RPMI8226 (cell line): ENCODE measurements at regions not wholly inside any gene's neighbourhood (a gene's known extent, or its start where the extent isn't known, plus 50 kb on each side); places are given as distances from the start of the nearest gene placed in this dataset.

Source experiments
- DNase-seq: peaks from one replicate; pipeline ENCODE4 v3.0.0-alpha.2; 2015

DNA sequence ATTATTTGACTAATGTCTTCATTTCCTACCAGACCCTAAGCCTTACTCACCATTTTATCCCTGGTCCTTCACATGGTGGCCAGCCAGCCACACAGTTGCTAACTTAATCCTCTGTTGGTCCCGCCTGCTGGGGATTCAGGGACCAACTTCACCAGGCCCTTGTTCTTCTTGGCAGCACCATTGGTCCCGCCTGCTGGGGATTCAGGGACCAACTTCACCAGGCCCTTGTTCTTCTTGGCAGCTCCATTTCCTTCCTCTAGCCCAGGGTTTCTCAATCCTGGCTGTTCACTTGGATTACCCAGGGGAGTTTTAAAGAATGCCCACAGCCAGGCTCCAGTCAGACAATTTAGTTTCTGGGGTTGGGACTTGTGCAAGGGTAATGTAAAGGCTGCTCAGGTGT, 233.1 kb upstream of the CSF3R start:
- DNase-seq, result no peak

DNA sequence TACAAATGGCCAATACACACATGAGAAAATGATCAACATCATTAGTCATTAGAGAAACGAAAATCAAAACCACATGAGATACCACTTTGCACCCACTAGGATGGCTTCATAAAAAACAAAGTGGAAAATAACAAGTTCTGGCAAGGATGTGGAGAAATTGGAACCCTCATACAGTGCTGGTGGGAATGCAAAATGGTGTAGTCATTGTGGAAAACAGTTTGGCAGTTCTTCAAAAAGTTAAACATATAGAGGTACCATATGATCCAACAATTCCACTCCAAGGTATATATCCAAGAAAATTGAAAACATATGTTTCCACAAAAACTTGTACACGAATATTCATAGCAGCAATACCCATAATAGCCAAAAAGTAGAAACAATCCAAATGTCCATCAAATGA, 231.6 kb upstream of the CSF3R start:
- DNase-seq, result no peak

DNA sequence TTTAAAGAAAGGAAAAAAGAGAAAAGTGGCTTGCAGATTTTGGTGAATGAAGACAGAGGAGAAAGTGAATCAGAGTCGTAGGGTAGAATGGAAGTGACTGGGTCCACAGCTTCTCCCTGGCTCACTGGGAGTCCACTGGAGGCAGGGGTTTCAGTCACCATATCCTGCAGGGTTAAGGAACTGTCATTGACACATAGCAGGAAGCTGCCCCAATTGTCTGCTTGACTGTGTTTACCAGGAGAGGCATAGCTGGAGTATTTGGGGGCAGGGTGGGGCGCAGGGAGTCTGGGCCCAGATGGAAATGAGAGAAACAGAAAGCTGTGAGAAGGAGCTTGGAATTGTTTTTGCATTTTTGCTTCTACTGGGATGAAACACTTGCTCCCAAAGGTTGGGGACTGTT, 228.8 kb upstream of the CSF3R start:
- DNase-seq, result no peak

DNA sequence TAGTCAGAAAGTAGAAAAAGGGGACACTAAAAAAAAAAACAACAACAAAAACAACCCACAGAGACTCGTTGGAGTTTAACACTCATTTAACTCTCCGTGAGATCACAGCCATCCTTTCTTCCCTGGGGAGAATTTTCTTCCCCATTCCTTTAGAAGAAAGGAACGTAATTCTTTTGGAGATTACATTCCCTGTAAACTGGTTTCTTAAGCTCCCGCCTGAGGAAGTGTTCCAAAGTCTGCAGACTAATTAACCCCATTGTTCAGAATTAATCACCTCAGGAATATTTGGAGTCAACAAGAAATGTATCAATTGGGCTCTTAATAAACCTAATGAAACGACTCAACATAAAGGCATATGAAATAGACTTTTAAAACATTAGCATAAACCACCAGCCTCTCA, 228.2 kb upstream of the CSF3R start:
- DNase-seq, result no peak

DNA sequence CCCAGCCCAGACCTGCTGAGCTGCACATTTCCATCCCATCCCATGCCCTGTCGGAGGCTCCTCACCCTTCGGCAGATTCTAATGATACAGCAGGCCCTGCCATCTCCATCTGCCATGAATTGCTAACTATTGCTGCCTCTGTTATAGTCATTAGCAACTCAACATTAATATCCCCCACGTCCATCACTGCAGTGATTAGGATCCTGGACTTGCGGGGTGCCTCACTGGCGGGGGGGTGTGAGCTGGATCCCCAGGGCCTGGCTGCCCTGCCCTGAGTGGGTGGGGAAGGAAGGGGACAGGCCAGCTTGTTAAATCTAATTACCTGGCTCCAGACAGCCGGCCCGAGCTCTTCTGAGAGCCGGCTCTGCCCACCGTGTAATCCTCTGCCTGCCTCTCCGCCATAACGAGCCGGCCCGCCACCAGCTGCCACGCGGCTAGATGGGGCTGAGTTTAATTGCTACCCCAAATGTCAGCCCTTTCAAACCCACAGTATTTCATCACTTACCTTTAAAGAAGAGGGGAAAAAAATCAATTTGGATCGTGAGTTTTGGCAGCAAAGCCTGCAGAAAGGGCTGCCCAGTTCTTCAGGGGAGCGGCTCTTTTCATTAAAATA, 227.3 kb upstream of the CSF3R start:
- DNase-seq, result no peak

DNA sequence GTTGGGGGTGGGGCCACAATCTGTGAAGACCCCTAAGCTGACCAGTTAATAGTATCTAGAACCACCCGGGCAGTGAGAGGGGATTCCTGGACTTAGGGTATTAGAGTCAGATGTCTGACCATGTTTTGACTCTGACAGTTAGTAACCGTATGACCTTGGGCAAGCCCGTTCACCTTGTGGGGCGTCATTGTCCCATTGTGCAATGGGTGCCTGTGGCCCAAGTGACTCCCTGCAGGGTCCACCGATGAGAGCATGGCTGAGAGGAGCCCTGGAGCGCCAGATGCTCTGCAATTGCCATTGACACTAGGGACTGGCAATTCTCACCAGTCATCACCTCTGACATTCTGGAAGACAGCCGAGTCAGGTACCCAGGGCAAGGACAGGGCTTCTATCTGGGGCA, 225.9 kb upstream of the CSF3R start:
- no peak for DNase-seq

DNA sequence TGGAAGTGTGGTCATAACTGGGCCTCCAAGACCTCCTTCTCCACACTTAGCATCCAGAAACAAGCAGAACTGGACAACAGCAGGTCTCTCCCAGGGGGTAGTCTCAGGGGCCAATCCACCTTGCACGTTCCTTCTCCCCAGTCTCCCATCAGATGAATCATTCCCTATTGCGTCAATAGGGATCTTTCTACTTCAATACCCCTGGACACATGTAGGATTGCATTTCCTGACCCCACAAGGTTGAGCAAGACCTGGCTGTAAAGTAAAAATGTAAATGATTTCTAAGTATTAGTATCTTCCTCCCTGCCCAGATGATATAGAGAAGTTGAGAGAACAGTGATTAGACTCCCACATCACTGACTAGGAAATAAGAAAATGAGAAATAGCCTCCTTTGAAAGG, 224.5 kb upstream of the CSF3R start:
- no peak for DNase-seq

DNA sequence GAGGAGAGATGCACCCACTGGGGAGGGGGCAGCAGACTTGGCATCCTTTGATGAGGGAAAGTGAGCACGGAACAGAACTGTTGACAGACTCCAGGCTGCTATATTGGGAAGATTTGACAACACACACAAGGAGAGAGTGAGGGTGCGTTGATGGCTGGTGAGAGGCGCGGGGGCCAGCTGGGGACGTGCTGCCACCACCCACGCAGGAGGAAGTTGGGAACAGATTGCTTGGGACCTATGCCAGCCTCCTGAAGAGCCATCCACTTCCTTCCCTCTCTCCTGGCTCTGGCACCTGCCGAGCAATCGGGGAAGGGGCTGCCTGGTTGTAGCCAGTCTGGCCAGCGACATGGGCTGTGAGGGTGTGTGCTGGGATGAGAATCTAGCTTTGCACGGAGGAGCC, 223.7 kb upstream of the CSF3R start:
- no peak for DNase-seq

DNA sequence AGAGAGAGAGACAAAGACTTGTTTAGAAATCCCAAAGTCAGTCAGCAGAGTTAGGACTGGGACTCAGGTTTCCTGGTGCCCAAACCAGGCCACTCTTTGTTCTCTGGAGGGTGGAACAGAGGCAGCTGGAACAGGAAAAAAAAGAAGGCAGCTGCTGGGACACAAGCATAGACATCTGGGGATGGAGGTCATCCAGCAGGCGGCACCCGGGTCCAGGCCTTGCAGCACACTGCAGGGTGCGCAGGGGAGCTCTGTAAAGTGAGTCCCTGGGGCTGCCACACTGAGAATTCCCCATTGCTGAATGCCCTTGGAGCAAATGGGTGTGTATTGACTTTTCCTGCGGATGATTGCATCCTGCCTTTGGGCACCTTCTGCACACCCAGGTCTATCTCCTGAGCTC, 222.9 kb upstream of the CSF3R start:
- DNase-seq, result peak; percentile 18

DNA sequence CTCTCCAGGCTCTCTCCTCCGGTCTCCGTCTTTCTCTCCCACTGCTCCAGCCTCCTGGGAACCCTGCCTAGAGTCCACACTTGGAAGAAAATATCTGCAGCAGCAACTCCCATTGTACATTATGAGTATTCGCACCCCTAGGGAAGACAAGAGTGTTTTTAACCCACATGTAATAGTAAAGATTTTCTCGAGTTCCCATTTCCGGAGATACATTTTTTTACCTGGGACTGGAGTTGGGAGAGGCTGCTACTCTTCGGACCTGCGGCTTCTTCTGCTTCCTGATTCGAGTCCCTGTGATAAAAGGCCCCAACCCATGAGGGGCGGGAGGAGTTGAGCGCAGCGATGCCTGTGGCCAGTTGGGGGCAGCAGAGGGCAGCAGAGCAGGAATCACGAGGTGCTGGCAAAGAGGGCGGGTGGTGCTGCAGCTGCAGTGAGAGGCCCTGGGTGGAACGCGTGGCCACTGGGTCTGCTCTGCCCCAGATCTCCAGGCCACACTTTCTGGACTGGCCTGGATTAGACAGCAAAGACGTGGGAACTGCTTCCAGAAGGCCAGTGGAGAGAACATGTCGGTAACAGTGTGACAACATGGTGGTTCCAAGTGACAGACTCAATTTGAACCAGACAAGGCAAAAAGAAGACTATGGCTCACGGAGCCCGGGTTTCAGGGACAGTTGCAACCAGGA, 221.0 kb upstream of the CSF3R start:
- DNase-seq, result peak; percentile 88

DNA sequence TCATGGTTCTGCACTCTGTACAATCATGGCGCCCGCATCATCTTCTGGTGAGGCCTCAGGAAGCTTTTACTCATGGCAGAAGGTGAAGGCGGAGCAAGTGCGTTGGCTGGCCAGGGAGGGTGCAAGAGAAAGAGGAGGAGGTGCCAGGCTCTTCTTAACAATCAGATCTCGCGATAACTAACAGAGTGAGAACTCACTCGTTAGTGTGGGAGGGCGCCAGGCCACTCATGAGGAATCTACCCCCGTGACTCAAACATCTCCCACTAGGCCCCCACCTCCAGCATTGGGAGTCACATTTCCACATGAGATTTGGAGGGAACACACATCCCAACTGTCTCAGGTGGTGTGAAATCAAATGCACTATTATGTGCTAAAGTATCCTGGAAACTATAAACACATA, 220.2 kb upstream of the CSF3R start:
- DNase-seq, result no peak

DNA sequence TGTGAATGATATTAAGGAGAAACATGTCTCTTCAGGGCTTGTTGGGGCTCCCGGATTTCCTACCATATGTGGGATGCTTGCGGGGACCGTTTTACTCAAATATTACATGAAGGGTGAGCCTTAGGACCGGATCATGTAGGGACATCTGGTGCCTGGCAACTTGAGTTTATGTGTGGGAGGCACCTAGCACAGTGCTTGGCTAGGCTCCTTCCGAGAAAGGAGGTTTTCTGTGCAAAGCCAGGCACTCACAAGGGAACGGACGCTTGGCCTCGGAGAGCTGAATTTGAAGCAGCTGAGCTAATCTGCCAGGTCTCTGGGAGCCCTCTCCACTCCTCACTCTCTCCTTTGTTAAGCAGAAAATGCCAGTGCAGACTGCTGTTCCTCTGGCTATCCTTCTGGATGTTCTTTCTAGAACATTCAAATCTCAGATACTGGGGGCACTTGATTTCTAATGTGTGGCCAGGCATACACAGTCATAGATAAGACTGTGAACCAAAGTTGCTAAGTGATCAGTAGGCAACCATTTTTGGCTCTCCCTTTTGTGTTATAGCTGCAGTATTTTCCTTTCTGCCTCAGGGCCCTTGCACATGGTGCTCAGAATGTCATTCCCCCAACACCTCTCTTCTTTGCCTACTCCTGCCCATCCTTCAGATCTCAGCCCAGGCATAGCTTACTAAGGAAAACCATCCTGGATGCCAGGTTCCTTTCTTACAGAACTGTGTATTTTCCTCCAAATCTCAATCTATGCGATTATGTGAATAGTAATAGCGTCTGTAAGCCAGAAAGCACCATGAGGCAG, 216.6 kb upstream of the CSF3R start:
- no peak for DNase-seq

DNA sequence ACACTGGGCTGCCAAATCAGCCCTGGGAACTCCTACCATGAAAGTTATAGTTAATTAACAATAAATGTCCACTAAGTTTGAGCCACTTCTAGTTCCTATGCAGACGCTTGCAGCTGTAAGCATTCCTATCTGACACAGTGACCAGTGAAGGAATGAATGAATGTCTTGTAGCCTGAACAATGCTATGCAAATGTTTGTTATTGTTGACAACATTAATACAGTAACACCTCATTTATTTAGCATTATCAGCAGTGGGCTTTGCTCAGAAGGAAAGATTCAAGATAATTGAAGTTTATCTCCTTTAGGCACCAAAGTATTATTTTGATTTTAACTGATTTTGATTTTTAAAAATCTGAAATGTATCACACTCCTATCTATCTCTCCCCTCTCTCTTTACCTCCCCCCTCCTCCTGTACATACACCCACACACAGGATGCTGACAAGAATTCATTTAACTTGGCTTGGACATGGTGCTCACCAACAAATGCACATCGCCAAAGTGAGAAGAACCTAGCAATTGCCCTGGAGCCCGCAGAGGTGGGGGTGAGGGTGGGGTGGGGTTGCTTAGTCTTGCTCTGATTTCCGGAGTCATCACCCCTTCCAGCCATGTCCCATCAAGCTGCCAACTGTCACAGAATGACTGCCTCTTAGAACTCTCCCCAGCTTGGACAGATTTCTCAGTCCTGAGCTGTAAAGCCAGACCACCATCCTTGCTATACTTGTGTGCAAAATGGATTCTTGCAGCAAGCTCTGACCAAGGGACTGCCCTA, 215.3 kb upstream of the CSF3R start:
- no peak for DNase-seq

DNA sequence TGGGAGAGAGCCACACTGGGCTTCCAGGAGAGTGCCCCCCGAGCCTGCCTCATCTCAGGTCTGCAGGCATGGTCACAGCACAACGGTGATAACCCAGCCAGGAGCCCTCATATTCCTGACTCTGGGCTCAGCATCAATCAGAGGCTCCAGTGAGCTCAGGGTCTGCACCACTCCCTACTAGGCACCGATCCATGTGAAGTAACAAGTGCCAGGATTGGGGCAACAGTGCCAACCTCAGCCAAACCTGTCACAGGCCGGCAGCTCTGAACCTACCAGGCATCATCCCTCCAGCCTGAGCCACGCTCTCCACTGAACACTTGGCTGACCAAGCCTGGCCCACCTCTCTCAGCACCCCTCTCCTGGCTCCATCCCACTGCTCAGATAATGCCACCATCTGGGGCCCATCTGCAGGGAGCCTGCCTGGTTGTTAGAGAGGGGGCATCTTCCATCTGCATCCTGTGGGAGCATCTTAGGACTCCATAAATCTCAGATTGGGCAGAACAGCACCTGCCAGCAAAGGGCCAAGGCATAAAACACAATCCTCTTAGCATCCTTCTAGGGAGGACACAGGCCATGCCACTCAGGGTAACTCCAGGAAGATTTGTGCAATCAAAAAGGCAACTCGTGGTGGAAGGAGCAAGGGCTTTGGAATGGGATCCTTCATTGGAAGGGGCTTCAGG, 213.7 kb upstream of the CSF3R start:
- DNase-seq, result no peak

DNA sequence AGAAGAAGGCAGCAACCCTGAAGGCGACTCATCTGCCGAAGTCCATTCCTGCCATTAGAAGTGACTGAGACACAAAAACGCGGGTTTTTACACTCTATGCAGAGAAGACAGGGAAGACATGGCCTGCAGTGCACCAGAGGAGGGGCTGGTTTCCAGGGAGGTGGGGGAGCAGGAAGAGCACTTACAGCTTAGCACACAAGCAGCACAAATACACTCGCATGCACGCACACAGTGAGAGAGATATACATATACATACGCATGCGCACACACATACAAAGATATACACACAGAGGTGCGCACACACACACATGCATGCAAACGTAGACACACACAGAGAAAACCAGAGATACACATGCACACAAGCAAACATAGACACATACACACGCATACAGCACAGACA, 210.9 kb upstream of the CSF3R start:
- DNase-seq, result no peak

DNA sequence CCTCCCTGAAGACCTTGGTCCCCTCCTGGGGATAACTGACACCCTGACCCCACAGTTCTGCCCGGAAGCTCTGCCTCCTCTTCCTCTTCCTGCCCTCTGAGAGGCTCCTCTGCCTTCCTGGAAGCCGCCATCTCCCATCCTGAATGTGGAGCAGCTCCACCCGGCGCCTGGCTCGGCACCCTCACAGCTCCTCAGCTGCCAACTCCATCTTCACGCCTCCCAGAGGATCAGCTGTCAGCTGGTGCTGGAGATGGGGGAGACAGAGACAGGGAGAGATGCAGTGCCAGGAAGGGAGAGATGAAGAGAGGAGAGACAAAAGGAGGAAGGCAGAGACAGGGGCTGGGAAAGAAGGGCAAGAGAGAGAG, 210.4 kb upstream of the CSF3R start:
- DNase-seq, result no peak

DNA sequence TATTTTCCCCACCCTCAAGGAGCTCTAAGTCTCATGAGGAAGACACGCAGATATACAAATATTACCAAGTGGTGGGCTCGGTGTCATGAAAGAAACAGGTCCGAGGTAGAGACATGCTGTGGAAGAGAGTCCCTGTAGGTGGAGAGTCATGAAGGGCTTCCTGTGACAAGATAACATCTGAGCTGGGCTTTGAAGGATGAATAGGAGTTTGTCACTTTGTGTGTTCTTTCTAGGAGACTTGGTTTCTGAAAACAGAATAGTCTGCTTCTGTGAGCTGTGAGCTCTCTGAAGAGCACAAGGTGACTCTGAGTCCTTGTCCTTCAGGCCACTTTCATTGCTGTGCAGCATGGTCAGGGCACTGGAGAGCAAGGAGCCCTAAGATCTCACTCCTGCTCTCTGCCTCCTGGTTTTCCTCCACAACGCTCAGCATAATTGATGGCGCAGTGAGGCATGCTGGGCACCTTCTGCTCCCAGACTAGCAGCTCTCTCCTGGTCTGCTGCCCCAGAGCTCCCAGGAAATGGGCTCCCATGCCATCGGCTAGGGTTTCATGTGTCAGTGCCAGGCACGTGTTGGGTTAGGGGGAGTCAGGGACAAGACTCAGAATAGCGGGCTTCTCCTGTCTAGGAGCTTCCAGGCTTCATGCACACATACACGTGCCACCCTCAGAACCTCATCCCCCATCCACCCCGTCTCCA, 209.9 kb upstream of the CSF3R start:
- DNase-seq, result no peak

DNA sequence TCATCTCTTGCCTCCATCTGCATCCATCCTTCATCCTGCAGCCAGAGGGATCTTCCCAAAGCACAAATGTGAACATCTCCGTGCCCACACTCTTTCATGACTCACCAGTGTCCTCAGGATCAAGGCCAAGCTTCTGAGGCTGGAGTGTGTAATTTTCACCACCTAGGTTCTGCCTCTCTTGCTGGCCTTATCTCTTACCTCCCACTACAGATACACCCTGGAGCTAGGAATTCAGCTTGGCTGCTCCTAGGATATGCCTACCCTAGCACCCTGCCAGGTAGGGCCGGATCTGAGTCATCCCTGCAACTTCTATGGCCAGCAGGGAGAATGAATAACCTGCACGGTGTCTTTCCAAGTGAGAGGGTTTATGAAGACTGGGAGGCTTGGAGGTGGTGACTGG, 208.7 kb upstream of the CSF3R start:
- DNase-seq, result no peak

DNA sequence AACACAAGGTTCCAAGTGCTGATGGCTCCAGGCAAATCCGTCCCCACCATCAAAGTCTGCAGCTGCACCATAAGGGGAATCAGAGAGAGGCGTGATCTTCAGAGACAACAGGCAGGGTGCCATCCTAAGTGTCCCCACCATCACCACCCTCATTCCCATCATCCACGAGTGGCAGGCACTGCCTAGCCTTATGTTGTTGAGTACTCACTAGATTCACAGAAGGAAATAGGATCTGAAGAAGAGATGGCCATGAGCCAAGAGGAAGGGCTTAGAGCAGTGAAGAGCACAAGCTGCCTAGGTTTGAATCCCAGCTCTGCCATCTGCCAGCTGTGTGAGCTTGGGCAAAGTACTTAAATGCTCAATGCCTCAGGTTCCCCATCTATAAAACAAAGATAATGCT, 207.3 kb upstream of the CSF3R start:
- no peak for DNase-seq

DNA sequence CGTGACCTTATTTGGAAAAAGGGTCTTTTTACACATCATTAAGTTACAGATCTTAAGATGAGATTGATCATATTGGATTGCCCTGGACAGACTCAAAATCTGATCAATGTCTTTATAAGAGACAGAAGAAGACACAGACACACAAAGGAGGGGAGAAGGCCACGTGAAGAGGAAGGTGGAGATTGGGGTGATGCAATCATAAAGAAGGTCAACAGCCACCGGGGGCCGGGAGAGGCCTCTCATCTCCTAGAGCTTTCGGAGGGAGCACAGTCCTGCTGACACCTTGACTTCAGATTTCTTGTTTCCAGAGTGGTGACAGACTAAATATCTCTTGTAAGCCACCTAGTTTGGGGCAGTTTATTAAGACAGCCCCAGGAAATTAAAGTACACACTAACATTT, 204.6 kb upstream of the CSF3R start:
- DNase-seq, result no peak

DNA sequence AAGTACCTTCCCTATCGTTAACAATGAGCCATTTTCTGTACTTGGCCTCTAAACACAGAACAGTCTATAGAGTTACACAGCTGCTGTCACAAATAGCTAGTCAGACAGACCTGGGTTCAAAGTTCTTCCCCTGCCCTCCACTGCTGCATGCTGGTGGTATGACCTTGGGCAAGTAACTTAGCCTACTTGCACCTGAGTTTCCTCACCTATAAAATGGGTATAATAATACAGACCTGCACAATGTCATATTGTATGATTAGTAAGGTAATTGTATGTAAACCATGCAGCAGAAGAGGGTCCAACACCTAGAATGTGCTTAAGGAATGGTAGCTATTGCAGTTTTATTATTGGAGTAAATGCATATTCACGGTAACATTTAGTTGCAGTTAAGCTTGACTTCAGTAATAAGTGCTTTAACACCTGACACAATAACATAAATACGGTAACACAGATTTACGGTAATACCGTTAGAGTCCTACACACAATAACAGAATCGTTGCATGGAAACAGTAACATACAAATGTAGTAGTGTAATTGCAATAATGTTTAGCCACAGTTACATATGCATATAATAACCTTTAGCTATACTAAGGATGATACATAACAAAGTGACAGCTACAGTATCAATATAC, 193.3 kb upstream of the CSF3R start:
- DNase-seq, result no peak

DNA sequence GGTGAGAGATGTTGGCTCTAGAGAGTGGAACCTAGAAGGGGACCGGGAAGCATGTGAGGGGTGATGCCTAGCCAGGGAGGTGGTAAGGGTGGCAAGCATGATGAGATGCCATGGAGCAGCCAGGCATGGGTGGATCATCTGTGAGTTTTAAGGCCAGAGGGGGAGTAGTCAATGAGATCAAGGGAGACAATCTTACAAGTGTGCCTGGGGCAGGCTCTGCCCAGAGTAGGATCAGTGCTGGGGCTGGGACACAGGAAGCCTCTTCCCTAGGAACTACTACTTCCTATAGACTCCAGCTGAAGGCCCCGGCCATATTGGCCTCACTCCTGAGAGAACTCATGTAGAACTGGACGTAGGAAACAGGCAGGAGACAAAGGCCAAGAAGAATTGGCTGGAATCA, 192.4 kb upstream of the CSF3R start:
- DNase-seq, result no peak
